ENCODE measurements at regions not wholly inside any gene's neighbourhood (a gene's known extent, or its start where the extent isn't known, plus 50 kb on each side); places are given as distances from the start of the nearest gene placed in this dataset.

GRCh38 chr5:88937406-88937805 lies 54.4 kb upstream of the MEF2C start:
- H2AFZ ChIP-seq (ENCODE audit: low read depth, low read length, severe bottlenecking): no peak overlapping the region
- no peaks in the 10 kb centered on the region for H3K27me3 ChIP-seq (ENCODE audit: low read length)
- H3K4me2 ChIP-seq (ENCODE audit: low read depth, low read length, poor library complexity, severe bottlenecking): no peak overlapping the region
- no peaks in the 10 kb centered on the region for H3K9me2 ChIP-seq (replicated peaks; ENCODE audit: insufficient read depth, low read length)
- no peak for TF ChIP-seq EZH2phosphoT487 (conservative IDR thresholded peaks at IDR 0.05; ENCODE audit: low read length)
- no peak for TF ChIP-seq CTCF (IDR thresholded peaks at IDR 0.05; ENCODE audit: insufficient read depth, low read length, poor library complexity, severe bottlenecking)
- no peaks in the 10 kb centered on the region for H3K79me2 ChIP-seq (ENCODE audit: insufficient read depth, low read length)
- H3K9me3 ChIP-seq (ENCODE audit: insufficient read depth, low read length): no peaks in the 10 kb centered on the region
- no peaks in the 10 kb centered on the region for H4K20me1 ChIP-seq (ENCODE audit: low read depth, low read length)
- H3K9ac ChIP-seq (ENCODE audit: low read length): no peak overlapping the region
- no peak overlapping the region for H3K27ac ChIP-seq (ENCODE audit: low read depth, low read length)
- H3K4me3 ChIP-seq (ENCODE audit: insufficient read depth, low read length, poor library complexity, severe bottlenecking): no peak overlapping the region
- no peaks in the 10 kb centered on the region for H3F3A ChIP-seq (ENCODE audit: insufficient read depth)
- no peaks in the 10 kb centered on the region for H3K36me3 ChIP-seq (ENCODE audit: low read length)

- Histone ChIP-seq H3K4me3 (ENCODE audit: insufficient read depth, low read length, poor library complexity, severe bottlenecking) (no peak overlapping the region), H3K9me3 (ENCODE audit: insufficient read depth, low read length) (no peaks in the 10 kb centered on the region), H3K27me3 (ENCODE audit: low read length) (no peaks in the 10 kb centered on the region), H3K79me2 (ENCODE audit: insufficient read depth, low read length) (no peaks in the 10 kb centered on the region), H3F3A (ENCODE audit: insufficient read depth) (no peaks in the 10 kb centered on the region), H3K9ac (ENCODE audit: low read length) (no peak overlapping the region), H3K36me3 (ENCODE audit: low read length) (no peaks in the 10 kb centered on the region), H4K20me1 (ENCODE audit: low read depth, low read length) (no peaks in the 10 kb centered on the region), H3K27ac (ENCODE audit: low read depth, low read length) (no peak overlapping the region), H3K4me2 (ENCODE audit: low read depth, low read length, poor library complexity, severe bottlenecking) (no peak overlapping the region), H3K9me2 (replicated peaks; ENCODE audit: insufficient read depth, low read length) (no peaks in the 10 kb centered on the region), H2AFZ (ENCODE audit: low read depth, low read length, severe bottlenecking) (no peak overlapping the region)
- TF ChIP-seq CTCF (IDR thresholded peaks at IDR 0.05; ENCODE audit: insufficient read depth, low read length, poor library complexity, severe bottlenecking) (no peak), EZH2phosphoT487 (conservative IDR thresholded peaks at IDR 0.05; ENCODE audit: low read length) (no peak)
Measured at GRCh38 chr5:88934439-88934838, 51.5 kb upstream of the MEF2C start.

All from SU-DHL-6 (cell line).